ENCODE measurements at regions not wholly inside any gene's neighbourhood (a gene's known extent, or its start where the extent isn't known, plus 50 kb on each side); places are given as distances from the start of the nearest gene placed in this dataset.

DNA sequence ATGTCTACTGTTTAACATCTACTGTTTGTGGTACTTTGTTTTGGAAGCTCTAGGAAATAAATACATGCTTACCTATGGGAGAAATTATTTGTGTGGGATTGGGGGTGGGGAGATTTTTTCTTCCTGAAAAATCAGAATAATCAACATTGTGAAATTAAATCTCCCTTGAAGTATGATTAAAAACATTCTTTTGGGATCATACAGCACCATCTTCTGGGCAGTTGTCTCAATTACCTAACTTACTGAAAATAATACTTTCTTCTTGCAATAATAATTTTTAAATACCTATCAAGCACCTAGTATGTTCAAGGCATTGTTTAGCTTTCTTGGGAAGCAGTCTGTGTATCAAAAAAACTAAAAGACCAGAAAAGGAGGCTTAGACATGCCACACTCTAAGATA, 576.5 kb upstream of the ARGLU1 start:
- DNase-seq, result no peak

DNA sequence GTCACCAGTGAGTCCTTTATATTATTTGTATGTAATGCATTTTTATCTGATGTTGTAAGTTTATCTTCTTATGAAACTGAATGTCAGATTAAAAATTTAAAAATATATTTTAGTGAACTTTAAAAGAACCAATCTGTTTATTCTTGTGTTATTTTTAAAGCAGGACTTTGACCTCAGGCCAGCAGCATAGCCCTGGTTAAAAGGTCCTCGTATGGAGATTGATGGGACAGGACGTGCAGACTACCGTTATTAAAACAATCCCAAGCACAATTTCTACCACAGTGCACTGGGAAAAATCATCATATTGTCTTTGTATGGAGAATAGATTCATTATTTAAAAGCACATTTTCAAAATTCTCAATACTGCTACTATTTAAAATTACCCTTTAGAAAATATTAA, 573.8 kb upstream of the ARGLU1 start:
- no peak for DNase-seq

DNA sequence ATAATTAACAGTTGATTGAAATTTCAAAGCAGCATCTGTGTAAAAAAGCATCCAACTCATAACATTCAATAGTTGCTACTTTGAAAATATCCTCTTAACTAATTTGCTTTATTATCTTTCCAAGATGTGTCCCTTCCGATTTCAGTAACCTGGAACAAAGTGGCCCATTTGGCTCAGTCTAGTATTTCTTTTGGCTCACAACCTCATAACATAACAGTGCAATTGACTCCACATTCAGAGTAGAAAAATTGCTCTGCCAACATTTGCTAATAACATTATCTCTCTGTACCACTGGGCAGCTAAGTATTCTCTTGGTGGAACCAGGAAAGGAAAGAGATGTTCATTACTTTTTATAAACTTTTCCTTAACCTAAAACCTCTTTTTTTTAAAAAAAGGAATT, 571.1 kb upstream of the ARGLU1 start:
- DNase-seq, result no peak

DNA sequence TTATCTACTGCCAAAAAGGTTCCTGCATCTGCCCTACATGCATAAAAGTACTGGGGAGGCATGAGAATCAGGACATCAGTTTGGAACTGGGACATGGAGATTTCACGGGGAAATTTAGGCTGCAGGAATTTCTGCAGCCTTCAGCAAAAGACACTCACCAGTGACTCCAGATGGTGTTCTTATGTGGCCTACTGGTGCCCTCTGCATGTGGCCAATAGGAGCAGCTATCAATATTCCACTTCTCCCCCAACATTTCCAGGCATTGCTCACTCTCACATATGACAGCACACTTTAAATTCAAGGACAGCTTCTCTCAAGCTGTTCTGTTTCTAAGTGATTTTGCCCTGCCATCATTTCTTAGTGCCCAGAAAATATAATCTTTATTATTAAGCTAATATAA, 570.5 kb upstream of the ARGLU1 start:
- no peak for DNase-seq

DNA sequence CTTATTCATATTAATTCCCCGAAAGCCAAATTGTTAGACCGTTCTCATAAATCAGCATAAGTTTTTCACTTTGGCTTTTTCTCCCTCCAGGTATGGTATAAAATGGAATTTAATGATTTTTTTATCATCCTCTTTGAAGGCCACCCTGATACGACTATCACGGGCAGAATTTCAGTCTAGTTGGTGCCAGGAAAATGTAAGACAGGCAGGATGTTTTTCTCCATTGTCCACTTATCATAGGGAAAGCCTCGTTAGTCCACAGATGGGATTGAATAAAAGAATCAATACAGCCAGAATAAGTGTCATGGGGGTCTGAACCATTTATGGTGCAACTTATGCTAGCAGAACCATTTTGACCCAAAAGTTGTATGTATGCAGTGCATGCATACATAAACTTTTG, 566.0 kb upstream of the ARGLU1 start:
- DNase-seq, result no peak

DNA sequence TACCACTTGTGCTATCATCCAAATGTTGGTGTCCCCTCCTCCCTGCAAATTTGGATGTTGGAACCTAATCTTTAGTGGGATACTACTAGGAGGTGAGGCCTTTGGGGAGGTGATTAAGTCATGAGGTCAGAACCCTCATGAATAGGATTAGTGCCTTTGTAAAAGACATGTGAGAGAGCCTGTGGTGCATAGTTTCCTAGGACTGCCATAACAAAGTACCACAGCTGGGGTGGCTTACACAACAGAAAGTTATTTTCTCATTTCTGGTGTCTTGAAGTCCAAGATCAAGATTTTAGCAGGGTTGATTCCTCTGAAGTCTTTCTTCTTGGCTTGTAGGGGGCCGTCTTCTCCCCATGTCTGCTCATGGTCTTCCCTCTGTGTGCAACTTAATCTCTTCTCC, 562.6 kb upstream of the ARGLU1 start:
- DNase-seq, result no peak

DNA sequence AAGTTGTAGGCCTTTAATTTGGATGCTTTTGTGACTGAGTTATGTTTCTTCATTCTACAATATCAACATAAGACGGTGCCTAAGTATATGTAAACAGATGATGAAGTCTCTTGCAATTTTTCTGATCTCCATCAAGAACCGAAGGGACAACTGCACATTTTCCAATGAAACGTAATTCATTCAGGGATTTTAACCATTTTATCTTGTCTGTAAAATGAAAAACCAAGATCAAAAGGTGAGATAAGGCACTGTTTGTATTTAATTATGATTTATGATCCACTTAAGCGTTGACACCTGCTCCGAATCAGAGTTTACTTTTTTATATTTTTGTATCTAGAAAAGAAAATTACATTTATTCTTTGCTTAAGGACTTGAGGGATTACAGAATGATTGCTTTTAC, 556.8 kb upstream of the ARGLU1 start:
- no peak for DNase-seq

DNA sequence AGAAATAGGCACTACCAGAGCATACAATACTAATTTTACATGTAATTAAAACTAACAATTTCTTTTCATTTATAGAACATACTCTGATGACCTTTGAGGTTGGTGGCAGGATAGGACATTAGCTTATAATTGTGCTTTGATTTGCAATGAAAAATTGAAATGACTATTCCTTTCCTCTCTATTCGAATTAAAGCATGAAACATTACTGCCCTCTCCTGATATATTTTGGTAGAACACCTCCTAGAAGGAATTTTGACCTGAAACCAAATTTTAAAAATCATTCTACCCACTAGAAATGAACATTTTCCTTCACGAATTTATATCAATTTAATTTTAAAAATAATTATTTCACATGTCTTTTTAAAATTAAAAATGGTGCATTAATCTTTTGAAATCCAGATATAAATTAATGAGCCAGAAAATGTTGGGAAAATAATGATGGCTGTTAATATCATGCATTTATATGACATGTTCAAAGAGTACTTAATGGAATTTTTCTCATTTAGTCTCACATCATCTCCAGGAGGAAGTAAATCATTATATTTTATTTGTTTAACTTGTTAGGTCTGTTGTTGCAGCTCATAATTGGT, 556.3 kb upstream of the ARGLU1 start:
- no peak for DNase-seq

DNA sequence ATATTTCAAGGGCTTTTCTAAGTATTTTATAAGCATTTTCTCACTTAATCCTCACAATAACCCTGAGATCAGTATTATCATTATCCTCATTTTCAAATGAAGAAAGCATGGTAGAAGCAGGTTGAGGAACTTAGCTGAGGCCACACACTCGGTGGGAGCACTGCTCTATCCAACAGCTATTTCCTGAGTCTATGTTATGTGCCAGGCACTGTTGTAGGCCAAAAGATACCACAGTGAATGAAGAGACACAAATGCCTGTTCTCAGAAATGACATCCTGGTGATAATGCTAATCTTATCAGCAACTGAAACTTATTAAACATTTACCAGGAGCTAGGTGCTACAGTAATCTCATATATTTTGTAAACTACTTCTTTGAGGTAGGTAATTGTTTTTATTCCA, 553.9 kb upstream of the ARGLU1 start:
- no peak for DNase-seq

DNA sequence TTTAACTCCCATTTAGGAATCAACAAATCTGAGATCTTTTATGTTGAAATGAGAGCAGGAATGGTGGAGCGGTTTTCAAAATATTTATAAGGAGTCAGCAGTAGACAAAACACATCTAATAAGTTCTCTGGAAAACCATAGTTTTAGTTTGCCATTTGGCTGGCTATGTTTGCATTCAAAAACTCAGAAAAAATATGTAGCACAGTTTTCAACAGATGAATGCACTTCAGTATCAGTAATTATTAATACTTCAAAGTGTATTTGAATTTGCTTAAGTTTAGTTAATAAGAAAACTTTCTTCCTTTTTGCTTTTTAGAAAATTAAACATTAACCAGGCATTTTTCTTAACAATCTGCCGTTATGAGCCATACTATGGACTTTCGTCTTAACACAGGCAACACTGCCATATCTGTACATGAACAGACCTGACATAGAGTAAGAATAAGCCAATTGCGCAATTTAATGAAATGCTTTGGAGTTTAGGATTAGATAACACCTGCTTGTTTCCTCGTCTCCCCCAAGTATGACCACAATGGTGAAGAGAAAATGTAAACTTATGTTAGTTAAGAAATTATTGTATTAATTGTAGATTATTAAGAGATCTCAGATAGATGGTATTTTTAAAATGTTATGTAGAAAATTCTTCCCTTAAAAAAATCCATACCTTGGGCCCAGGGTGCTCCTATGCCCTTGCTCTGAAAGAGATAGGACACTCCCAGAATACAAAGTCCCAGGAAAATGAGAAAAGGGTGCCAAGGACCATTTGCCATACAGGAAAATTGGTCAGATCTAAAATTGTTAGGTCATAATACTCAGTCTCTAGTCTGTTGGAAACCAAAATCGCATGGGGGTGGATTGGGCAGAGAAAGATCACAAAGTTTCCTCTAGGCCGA, 552.3 kb upstream of the ARGLU1 start:
- no peak for DNase-seq

DNA sequence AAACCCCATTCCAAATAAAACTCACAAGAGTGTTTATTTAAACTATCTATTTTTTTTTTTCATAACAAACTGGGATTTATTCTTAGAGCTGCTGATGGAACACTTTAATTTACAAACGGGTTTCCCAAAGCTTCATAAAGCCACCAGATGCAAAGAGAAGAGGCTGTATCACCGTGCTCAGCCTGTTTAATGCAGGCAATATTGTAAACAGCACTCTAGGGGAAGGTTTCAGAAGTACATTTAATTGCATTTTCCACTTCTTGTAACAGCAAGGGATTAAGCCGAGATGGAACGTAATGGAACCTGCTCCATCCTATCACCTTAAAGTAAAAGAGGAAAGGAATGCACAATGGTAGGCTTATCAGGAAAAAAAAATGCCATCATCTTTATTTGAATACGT, 550.6 kb upstream of the ARGLU1 start:
- DNase-seq, result no peak

DNA sequence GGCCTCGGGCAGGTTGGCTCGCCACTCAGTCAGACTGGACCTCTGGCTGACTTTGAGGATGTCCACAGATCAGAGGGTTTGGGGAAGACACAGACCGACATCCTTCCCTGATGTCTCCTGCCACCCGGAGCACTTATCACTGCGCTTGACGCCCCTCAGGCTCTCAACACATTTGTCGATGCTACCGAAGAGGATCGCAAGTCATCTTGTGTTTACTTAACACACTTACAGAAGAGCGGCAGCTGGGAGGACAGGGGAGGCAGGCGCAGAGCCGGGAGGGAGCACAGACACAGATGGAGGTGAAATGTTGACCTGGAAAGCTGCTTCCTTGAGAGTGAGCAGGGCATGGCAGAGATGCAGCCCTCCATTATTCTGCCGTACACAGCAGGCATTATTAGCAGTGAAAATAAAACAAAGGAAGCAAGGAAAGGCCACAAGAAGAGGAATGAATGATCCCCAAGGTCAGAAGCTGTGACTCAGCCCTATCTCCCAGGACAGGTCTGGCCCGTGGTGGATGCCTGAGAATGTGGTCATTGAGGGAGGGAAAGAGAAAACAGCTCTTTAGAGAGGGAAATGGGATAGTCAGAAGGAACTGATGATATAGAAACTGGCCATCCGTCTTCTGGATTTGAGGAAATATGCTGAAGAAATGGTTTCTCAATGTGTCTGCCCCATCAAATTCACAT, 549.5 kb upstream of the ARGLU1 start:
- no peak for DNase-seq

DNA sequence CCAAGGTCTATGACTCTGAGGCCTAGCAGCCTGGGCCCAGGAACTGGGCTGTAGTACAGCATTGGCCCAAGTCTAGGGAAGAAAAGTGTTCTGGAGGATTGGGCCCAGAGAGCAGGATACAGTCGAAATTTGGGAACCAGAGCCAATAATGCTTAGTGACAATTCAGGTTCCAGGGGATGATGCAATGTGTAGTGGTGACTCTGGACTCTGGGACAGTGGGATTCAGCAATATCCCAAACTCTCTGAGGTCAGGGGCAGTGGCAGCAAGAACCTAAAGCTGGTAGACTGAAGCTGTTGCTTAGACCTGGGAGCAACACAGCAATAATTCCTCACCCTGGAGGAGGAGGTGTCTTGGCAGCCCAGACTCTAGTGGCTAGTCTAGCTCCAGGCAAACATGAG, 545.5 kb upstream of the ARGLU1 start:
- DNase-seq, result no peak

DNA sequence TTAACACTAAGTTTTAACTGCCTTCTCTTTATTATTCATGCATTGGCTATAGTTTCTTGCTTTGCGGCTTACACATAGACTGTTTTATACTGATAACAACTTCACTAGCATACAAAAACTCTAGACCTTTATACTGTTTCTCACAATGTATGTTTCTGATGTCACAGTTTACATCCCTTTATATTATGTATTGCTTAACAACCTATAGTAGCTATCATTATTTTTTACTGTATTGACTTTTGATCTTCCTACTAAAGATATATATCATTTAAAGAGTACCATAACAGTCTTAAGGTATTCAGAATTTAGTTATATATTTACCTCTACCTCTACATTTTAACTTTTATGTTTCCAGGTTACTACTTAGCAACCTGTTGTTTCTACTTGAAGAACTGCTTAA, 543.3 kb upstream of the ARGLU1 start:
- no peak for DNase-seq

DNA sequence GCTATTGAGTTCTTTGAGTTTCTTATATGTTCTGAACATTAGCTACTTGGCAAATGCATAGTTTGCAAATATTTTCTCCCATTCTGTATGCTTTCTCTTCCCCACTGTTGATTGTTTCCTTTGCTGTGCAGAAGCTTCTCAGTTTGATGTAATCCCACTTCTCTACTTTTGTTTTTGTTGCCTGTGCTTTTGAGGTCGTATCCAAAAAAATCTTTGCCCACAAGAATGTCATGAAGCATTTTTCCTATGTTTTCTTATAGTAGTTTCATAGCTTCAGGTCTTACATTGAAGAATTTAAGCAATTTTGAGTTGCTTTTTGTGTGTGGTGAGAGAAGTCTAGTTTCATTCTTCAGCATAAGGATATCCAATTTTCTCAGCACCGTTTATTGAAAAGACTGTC, 536.7 kb upstream of the ARGLU1 start:
- no peak for DNase-seq

DNA sequence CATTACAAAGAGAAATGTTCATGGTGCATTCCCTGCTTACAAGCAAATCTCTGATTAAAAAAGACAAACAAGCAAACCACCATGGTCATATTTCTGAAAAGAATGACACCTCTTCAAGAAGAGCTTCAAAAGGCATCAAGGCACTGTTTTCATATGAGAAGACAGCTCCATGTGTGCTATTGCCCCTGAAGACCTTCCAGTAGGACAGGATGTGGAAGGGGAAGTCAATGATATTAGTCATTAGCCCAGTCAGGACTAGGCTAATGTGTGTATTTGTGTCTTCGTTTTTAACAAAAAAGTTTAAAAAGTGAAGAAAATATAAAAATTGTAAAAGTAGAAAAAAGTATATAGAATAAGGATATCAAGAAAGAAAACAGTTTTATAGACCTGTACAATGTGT, 534.7 kb upstream of the ARGLU1 start:
- no peak for DNase-seq

DNA sequence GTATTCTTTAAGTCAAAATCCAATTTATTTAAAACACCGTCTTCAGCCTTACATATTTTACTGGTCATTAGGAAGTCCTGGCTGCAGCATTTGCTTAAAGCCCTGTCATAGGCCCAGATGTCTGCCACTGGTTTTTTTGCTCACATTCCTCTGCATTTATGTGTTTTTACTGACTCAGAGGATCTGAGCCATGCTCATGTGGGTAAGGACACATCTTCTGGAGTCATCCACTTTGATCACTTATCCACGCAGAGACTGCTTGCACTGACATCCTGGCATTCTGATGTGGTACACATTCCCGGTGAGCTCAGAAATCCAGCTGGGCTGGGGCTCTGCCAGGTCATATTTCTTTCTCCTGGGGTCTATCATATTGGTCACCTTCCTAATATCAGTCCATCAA, 531.7 kb upstream of the ARGLU1 start:
- no peak for DNase-seq

DNA sequence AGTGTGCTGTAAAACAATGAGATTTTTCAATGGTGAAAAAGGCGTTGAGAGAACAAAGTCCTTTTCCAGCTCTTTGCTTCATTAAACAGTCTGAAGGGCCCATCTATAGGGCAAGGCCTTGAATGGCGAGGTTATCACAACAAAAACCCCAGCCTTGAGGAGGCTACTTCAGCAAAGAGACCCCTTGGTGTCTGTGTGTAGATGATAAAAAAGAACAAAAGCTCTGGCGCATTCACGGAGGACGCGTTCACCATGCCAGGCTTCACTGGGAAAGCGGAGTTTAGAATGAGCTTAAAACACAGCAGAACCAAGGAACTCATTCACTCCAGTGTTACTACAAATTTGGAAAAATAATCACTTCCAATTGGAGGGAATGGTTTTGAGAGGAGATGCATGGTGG, 530.0 kb upstream of the ARGLU1 start:
- DNase-seq, result no peak

DNA sequence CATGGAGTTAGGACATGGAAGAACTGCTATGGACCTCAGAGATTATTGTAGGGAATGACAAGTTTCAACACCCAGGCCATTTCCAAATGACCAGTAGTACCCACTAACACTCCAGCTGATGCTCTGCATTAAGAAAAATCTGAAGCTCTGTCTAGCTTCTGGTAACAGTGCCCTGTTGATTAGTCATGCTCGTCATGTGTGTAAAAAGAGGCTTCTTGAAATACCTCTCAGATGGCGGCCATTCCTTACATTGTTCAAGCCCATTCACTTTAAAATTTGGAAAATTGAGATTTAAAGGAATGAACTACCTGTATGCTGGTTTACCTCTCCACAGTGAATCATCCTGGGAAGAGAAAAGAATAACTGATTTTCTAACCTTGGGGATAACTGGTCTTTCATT, 527.9 kb upstream of the ARGLU1 start:
- no peak for DNase-seq

DNA sequence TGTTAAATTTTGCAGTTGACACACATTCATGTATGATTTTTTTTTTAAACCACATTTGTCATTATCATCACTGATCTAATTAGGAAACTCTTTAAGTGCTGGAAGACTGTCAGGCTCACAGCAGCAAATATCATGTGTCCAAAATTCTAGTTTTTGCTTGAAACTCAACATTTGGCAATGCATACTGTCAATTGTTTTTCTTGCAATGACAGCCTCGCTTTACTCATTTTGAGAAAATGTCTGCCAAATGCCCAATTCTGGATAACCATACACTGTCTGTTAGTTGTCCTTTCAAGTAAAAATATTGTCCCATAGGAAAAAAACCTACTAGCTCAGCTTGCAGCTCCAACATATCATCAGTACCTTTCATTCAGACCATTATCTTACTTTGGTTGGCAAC, 523.9 kb upstream of the ARGLU1 start:
- no peak for DNase-seq

DNA sequence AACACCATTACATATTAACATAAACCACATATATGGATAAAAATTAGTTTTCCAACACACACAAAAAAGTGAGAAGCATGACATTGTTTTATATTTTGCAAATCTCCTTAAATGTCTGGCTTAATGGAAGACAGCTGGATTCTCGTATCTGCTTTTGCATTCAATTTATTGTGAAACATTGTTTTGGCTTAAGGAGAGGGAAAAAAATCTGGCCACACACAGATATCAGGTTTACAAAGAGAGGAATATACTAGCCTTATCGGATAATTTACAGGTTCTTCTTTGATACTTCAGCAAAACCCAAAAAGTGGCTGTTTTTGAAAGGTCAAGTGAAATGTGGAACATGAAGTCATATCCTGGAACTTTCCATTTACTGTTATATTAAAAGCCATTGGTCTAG, 523.5 kb upstream of the ARGLU1 start:
- DNase-seq, result no peak

DNA sequence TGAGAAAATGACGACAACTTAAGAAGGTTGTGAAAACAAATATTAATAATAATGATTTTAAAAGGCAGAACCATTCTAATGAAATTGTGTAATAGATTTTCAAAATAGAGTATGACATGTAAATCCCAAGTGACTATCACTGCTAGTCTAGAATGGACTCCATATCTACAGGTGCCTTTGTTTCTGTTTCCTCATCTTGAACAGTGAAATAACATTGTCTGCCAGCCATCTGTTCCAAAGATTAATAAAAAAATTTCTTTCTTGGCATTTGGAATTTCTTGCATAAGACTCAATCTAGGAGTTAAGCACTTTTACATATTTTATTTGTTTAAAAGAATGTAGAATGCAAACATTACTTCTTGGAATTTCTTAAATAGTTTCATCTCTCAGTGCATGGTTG, 520.1 kb upstream of the ARGLU1 start:
- no peak for DNase-seq

DNA sequence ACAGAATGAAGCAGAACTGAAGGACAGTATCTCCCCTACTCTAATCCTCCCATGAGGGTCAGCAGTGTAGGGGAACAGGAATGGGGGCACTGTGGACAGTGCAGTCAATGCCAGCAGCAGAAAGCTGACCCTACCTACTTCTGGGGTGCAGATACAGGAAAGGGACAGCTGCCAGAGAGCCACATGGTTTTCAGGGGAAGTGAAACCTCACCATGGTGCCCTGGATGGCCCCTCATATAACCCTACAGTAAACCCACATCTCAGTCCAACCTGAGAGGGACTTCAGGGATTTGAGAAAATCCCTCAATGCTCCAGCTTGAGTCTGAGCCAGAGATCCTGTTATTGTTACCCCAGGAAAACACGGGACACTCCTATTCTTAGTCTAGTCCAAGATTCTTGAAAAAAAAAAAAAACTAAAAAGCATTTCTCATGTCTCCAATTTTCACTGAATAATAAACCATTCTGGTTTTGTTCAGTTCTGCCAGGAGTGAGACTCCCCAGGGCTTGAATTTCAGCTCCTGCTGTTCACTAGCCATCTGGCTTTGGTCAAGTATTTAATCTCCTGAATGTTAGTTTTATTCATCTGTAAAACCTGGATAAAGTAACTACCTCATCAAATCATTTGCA, 511.6 kb upstream of the ARGLU1 start:
- DNase-seq, result no peak

DNA sequence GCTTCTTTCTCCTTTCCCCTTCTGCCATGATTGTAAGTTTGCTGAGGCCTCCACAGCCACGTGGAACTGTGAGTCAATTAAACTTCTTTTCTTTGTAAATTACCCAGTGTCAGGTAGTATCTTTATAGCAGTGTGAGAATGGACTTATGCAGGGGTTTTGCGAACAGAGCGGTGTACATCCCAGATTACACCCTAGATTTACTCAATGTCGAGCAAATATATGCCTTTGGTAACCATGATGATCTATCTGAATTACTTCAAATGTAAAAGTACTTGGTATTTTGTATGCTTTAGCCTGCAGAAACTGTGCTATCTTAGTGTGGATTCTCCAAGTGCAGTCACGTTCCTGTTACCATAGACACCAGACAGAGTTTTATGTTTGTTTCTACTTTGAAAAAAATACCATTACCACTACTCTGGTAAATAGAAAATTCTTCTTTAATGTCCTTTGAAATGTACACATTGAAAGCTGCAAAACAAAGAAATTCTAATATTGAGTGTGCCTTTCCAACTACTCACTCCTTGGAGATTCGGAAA, 510.4 kb upstream of the ARGLU1 start:
- DNase-seq, result no peak
